Neural progenitor cell (in vitro differentiated cells): ENCODE measurements at regions not wholly inside any gene's neighbourhood (a gene's known extent, or its start where the extent isn't known, plus 50 kb on each side); places are given as distances from the start of the nearest gene placed in this dataset.

Source experiments
- DNase-seq: peaks from one replicate; pipeline ENCODE4 v3.0.0-alpha.2; 2016; ENCODE audit warnings: low spot score
- H2AFZ ChIP-seq: fragments of 200-600 bp; sonication (generic); replicated peaks from 2 replicates; pipeline ENCODE4 v1.6.1; 2016; ENCODE audit warnings: antibody characterized with exemption
- H3F3A ChIP-seq: fragments of 200-600 bp; sonication (generic); 2 replicates; pipeline ENCODE4 v1.6.1; 2016; ENCODE audit warnings: antibody characterized with exemption, low read depth
- H3K27ac ChIP-seq: fragments of 200-600 bp; sonication (generic); 2 replicates; pipeline ENCODE4 v1.5.1; 2016; ENCODE audit warnings: mild to moderate bottlenecking
- H3K27me3 ChIP-seq: fragments of 200-600 bp; sonication (generic); 2 replicates; pipeline ENCODE4 v1.6.1; 2016; ENCODE audit warnings: mild to moderate bottlenecking, moderate library complexity
- H3K36me3 ChIP-seq: fragments of 200-600 bp; sonication (generic); 2 replicates; pipeline ENCODE4 v1.5.1; 2016
- H3K4me1 ChIP-seq: fragments of 200-600 bp; sonication (generic); 2 replicates; pipeline ENCODE4 v1.6.1; 2016; ENCODE audit warnings: mixed run types
- H3K4me2 ChIP-seq: fragments of 200-600 bp; sonication (generic); 2 replicates; pipeline ENCODE4 v1.6.1; 2016
- H3K4me3 ChIP-seq: fragments of 200-600 bp; sonication (generic); 2 replicates; pipeline ENCODE4 v1.5.1; 2016
- H3K79me2 ChIP-seq: fragments of 200-600 bp; sonication (generic); 2 replicates; pipeline ENCODE4 v1.6.1; 2016; ENCODE audit warnings: low read depth
- H3K9ac ChIP-seq: fragments of 200-600 bp; sonication (generic); 2 replicates; pipeline ENCODE4 v1.6.1; 2016
- H3K9me3 ChIP-seq: fragments of 200-600 bp; sonication (generic); 2 replicates; pipeline ENCODE4 v1.5.1; 2016; ENCODE audit warnings: low read depth
- H4K20me1 ChIP-seq: fragments of 200-600 bp; sonication (generic); 2 replicates; pipeline ENCODE4 v1.6.1; 2016; ENCODE audit warnings: low read depth
- H3K27ac Mint-ChIP-seq: 3 replicates; pipeline ENCODE4 v1.8.0; 2021; ENCODE audit warnings: mixed read lengths
- H3K27me3 Mint-ChIP-seq: 2 replicates; pipeline ENCODE4 v1.8.0; 2022; ENCODE audit warnings: low read depth, mild to moderate bottlenecking, inconsistent platforms, moderate library complexity, mixed read lengths; ENCODE audit not compliant: insufficient read depth
- H3K36me3 Mint-ChIP-seq: 3 replicates; pipeline ENCODE4 v1.8.0; 2021; ENCODE audit warnings: mixed read lengths
- H3K4me1 Mint-ChIP-seq: 3 replicates; pipeline ENCODE4 v1.8.0; 2021; ENCODE audit warnings: mixed read lengths
- H3K4me3 Mint-ChIP-seq: 3 replicates; pipeline ENCODE4 v1.8.0; 2021; ENCODE audit warnings: mild to moderate bottlenecking, moderate library complexity, mixed read lengths
- H3K9me3 Mint-ChIP-seq: 3 replicates; pipeline ENCODE4 v1.8.0; 2020; ENCODE audit warnings: mixed read lengths
- EZH2 ChIP-seq: fragments of 200-600 bp; sonication (generic); IDR thresholded peaks from 2 replicates; pipeline ENCODE4 v1.6.1; 2017; ENCODE audit warnings: antibody characterized with exemption, mild to moderate bottlenecking, moderate library complexity
- EZH2phosphoT487 ChIP-seq: fragments of 200-600 bp; sonication (generic); IDR thresholded peaks from 2 replicates; pipeline ENCODE4 v1.6.1; 2017; ENCODE audit warnings: antibody characterized with exemption
- TF ChIP-seq, protein P1 (sequence below): fragments of 200-600 bp; sonication (generic); IDR thresholded peaks from 2 replicates; pipeline ENCODE4 v1.5.1; 2017; ENCODE audit warnings: antibody characterized with exemption, mild to moderate bottlenecking

DNA sequence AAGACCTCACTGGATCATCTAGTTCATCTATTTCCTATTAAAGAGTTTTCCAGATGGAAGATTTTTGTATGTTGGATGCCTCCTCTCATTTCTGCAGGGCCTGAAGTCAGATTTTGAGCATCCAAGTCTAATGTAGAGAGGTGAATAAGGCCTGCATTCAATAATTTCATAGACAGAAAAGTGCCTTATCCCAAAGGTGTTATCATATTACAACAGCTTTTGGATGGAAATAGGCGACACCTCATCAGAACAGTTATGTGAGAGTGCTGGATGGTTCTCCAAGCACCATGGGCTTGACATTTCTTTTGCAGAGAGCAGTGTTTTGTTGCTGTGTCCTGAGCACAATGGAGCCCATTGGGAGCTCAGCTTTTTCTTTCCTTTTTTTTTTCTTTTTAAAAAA lies 162.4 kb upstream of the MEOX2 start:
- no peak overlapping the region for H2AFZ ChIP-seq
- no peak overlapping the region for H3K27ac ChIP-seq
- H3K36me3 ChIP-seq: no peaks in the 10 kb centered on the region
- no peaks in the 10 kb centered on the region for H4K20me1 ChIP-seq
- H3F3A ChIP-seq: no peaks in the 10 kb centered on the region
- no peak overlapping the region for H3K9ac ChIP-seq
- no peaks in the 10 kb centered on the region for H3K27me3 Mint-ChIP-seq
- no peak overlapping the region for H3K27ac Mint-ChIP-seq
- TF ChIP-seq EZH2 (no peak), EZH2phosphoT487 (no peak)
- TF ChIP-seq, protein P1, sequence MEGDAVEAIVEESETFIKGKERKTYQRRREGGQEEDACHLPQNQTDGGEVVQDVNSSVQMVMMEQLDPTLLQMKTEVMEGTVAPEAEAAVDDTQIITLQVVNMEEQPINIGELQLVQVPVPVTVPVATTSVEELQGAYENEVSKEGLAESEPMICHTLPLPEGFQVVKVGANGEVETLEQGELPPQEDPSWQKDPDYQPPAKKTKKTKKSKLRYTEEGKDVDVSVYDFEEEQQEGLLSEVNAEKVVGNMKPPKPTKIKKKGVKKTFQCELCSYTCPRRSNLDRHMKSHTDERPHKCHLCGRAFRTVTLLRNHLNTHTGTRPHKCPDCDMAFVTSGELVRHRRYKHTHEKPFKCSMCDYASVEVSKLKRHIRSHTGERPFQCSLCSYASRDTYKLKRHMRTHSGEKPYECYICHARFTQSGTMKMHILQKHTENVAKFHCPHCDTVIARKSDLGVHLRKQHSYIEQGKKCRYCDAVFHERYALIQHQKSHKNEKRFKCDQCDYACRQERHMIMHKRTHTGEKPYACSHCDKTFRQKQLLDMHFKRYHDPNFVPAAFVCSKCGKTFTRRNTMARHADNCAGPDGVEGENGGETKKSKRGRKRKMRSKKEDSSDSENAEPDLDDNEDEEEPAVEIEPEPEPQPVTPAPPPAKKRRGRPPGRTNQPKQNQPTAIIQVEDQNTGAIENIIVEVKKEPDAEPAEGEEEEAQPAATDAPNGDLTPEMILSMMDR: no peak
- no peaks in the 10 kb centered on the region for H3K9me3 ChIP-seq
- no peak for DNase-seq
- H3K4me1 ChIP-seq: no peaks in the 10 kb centered on the region
- no peaks in the 10 kb centered on the region for H3K27me3 ChIP-seq
- H3K36me3 Mint-ChIP-seq: no peaks in the 10 kb centered on the region
- no peaks in the 10 kb centered on the region for H3K9me3 Mint-ChIP-seq
- no peak overlapping the region for H3K4me3 Mint-ChIP-seq
- H3K4me2 ChIP-seq: no peak overlapping the region
- H3K4me3 ChIP-seq: no peak overlapping the region
- peaks cover 2% of the 10 kb centered on the region for H3K4me1 Mint-ChIP-seq
- H3K79me2 ChIP-seq: no peaks in the 10 kb centered on the region

DNA sequence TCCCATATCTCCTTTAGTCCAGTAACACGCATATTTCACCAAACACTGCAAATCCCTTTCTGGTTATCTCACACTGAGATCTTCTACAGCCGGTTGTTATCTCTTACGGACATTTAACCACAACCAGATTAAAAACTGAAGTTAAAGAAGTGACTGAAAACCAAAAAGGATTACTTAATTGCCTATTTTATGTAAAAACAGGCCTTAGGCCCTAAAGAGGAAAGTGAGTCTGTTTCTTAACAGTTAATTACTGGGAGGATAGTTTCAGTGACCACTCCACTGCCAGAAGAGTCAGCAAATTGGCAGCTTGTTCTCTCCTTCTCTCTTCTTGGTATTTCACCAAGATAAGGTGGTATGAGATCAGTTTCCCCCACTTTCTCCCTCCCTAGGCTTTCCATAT lies 161.9 kb upstream of the MEOX2 start:
- H3K36me3 ChIP-seq: no peaks in the 10 kb centered on the region
- Mint-ChIP-seq H3K4me3 (no peak overlapping the region), H3K27ac (no peak overlapping the region), H3K36me3 (no peaks in the 10 kb centered on the region), H3K9me3 (no peaks in the 10 kb centered on the region), H3K4me1 (peaks cover 2% of the 10 kb centered on the region), H3K27me3 (peaks cover 2% of the 10 kb centered on the region)
- no peak overlapping the region for H3K4me2 ChIP-seq
- TF ChIP-seq EZH2phosphoT487 (no peak), EZH2 (no peak)
- TF ChIP-seq, protein P1: no peak
- H3K27ac ChIP-seq: no peak overlapping the region
- no peaks in the 10 kb centered on the region for H4K20me1 ChIP-seq
- no peaks in the 10 kb centered on the region for H3F3A ChIP-seq
- H2AFZ ChIP-seq: peak overlapping the region; percentile 15
- DNase-seq: no peak
- H3K4me1 ChIP-seq: no peaks in the 10 kb centered on the region
- H3K4me3 ChIP-seq: no peak overlapping the region
- no peaks in the 10 kb centered on the region for H3K9me3 ChIP-seq
- no peak overlapping the region for H3K9ac ChIP-seq
- H3K27me3 ChIP-seq: no peaks in the 10 kb centered on the region
- H3K79me2 ChIP-seq: no peaks in the 10 kb centered on the region

DNA sequence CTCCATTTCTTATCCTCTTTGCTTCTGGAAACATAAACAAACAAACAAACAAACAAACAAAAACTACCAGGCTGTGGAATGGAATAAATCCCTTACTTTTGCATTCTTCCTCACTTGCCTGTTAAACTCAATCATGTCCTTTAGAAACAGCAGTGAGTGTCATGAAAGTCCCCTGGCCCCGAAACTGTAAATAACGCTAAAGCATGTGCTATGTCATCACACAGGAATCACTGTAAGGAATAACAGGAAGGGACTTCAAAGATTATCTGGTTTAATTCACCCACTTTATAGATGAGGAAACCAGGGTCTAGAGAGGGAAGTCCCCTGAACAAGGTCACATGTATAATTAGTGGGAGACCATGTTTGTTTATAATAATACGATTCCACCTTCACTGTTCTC lies 159.4 kb upstream of the MEOX2 start:
- Histone ChIP-seq H3K36me3 (no peaks in the 10 kb centered on the region), H3K79me2 (no peaks in the 10 kb centered on the region), H3K27ac (no peak overlapping the region), H3F3A (no peaks in the 10 kb centered on the region), H3K9me3 (no peaks in the 10 kb centered on the region), H3K4me2 (no peak overlapping the region), H4K20me1 (no peaks in the 10 kb centered on the region), H3K9ac (no peak overlapping the region), H2AFZ (no peak overlapping the region), H3K4me3 (no peak overlapping the region), H3K4me1 (no peaks in the 10 kb centered on the region), H3K27me3 (no peaks in the 10 kb centered on the region)
- H3K4me1 Mint-ChIP-seq: peaks cover 2% of the 10 kb centered on the region
- no peaks in the 10 kb centered on the region for H3K36me3 Mint-ChIP-seq
- no peak overlapping the region for H3K27ac Mint-ChIP-seq
- no peak overlapping the region for H3K4me3 Mint-ChIP-seq
- H3K9me3 Mint-ChIP-seq: no peaks in the 10 kb centered on the region
- DNase-seq: no peak
- H3K27me3 Mint-ChIP-seq: peaks cover 2% of the 10 kb centered on the region
- TF ChIP-seq EZH2phosphoT487 (no peak), EZH2 (no peak)
- TF ChIP-seq, protein P1: no peak

DNA sequence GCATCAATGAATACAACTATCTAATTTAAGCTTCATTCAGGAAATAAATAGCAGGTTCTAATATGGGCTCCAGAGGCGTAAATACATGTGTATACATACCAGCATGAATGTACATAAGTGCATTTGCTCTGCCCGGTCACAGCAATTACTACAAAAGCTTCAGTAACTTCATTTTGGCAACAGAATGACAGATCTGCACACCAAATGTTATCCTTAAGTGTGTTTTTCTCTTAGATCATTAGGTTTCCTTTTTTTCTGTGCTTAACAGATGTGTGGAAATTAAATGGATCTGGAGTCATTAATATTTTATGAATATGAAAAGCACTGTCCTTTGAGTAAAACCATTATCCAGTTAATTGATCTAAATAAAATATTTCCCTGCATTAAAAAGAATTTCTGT lies 159.0 kb upstream of the MEOX2 start:
- Histone ChIP-seq H3K27ac (no peak overlapping the region), H3K4me1 (no peaks in the 10 kb centered on the region), H3K27me3 (no peaks in the 10 kb centered on the region), H3K4me2 (no peak overlapping the region), H3K36me3 (no peaks in the 10 kb centered on the region), H3K9me3 (no peaks in the 10 kb centered on the region), H3K9ac (no peak overlapping the region), H3F3A (no peaks in the 10 kb centered on the region), H3K4me3 (no peak overlapping the region), H4K20me1 (no peaks in the 10 kb centered on the region), H2AFZ (no peak overlapping the region), H3K79me2 (no peaks in the 10 kb centered on the region)
- Mint-ChIP-seq H3K27me3 (peaks cover 2% of the 10 kb centered on the region), H3K4me1 (peaks cover 2% of the 10 kb centered on the region), H3K36me3 (no peaks in the 10 kb centered on the region), H3K9me3 (no peaks in the 10 kb centered on the region), H3K27ac (no peak overlapping the region), H3K4me3 (no peak overlapping the region)
- TF ChIP-seq, protein P1: no peak
- TF ChIP-seq EZH2phosphoT487: no peak
- no peak for DNase-seq
